ENCODE measurements at regions not wholly inside any gene's neighbourhood (a gene's known extent, or its start where the extent isn't known, plus 50 kb on each side); places are given as distances from the start of the nearest gene placed in this dataset.

DNA sequence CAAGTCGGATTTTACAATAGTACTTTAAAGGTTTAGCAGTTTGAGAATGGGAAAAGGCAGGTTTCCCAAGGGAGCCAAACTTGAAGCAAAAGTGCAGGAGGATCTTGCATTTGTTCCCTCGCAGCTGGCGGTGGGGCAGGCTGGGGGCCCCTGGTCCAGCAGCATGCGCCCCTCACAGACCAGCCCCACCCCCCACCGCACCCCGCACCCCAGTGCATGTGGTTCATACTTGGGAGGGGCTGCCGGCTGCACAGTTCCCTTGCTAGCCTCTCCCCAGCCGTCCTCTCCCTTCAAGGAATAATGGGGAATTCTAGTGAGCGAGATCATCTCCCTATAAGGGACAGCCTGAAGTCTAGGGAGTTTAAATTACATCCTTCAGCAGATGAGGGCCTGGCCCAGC is 273.1 kb upstream of the IRX2 start:
- TF ChIP-seq CTCF (IDR thresholded peaks at IDR 0.05) (no peak), POLR2A (IDR thresholded peaks at IDR 0.05) (no peak), POLR2AphosphoS5 (IDR thresholded peaks at IDR 0.05) (no peak)
